Gastrocnemius medialis (tissue), 4 donors: ENCODE measurements at regions not wholly inside any gene's neighbourhood (a gene's known extent, or its start where the extent isn't known, plus 50 kb on each side); places are given as distances from the start of the nearest gene placed in this dataset.

ENCODE experiments used
- ATAC-seq, 2 donors: fragments of 150-250 bp; one replicate each; pipeline ENCODE4 v1.9.1; 2016
- DNase-seq, 2 donors: peaks; one replicate each; pipeline ENCODE4 v3.0.0-alpha.2; 2019
- H3K27ac ChIP-seq, 4 donors: fragments of 200-600 bp; sonication (generic); 1 replicate in 1 of 4; 2 replicates in 3 of 4; pipeline ENCODE4 v1.5.1; 2016 to 2018; ENCODE audit warnings: mild to moderate bottlenecking in 2 of 4, moderate library complexity in 1 of 4
- H3K27me3 ChIP-seq, 3 donors: fragments of 200-600 bp; sonication (generic) in 2 of 3; 1 replicate in 1 of 3; 2 replicates in 2 of 3; pipeline versions ENCODE4 v1.5.1 to v1.6.0; 2016 to 2019; ENCODE audit warnings: mild to moderate bottlenecking in 1 of 3, moderate library complexity in 1 of 3
- H3K36me3 ChIP-seq, 2 donors: fragments of 200-600 bp; sonication (generic) in 1 of 2; one replicate each; pipeline ENCODE4 v1.5.1; 2017 to 2018
- H3K4me1 ChIP-seq, 2 donors: fragments of 200-600 bp; sonication (generic) in 1 of 2; one replicate each; pipeline ENCODE4 v1.5.1; 2016 to 2017; ENCODE audit warnings: mild to moderate bottlenecking in 2 of 2
- H3K4me3 ChIP-seq, 4 donors: fragments of 200-600 bp; sonication (generic) in 3 of 4; 1 replicate in 1 of 4; 2 replicates in 3 of 4; pipeline ENCODE4 v1.5.1; 2016 to 2019; ENCODE audit warnings: mild to moderate bottlenecking in 2 of 4
- H3K9me3 ChIP-seq, 3 donors: fragments of 200-600 bp; sonication (generic) in 2 of 3; 1 replicate in 1 of 3; 2 replicates in 2 of 3; pipeline ENCODE4 v1.5.1; 2016 to 2019
- POLR2A ChIP-seq, 2 donors: fragments of 450-650 bp; IDR thresholded peaks; one replicate each; pipeline ENCODE4 v1.6.1; 2017; ENCODE audit warnings: antibody characterized with exemption in 2 of 2, mild to moderate bottlenecking in 2 of 2, moderate library complexity in 2 of 2
- in situ Hi-C, 4 donors: fragments of 200-750 bp; cut with MboI; loops; one replicate each; pipeline versions ENCODE4 v1.15.0 to v1.8.0; 2017; ENCODE audit warnings: low sequenced_read_pairs in 4 of 4
- intact Hi-C: fragments of 100-400 bp; cut with DNase I; formaldehyde crosslinking; loops from one replicate; pipeline ENCODE4 v1.15.1; 2023; ENCODE audit warnings: low total_unique reads

DNA sequence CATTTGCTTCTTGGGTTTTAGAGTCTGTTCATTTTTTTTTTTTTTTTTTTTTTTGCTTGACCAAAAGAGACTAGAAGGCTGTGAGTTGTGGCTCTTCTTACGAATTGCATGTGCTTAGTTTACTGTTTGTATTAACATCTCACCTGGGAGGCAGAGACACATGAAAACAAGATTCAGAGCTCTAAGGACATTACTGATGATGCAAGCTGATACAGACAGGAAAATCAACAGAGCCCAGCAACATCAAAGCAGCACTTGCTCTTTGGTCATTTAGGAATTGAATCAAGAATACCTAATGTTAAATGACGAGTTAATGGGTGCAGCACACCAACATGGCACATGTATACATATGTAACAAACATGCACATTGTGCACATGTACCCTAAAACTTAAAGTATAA lies 55.7 kb upstream of the HS3ST5 start:
- in situ Hi-C loops (no loop called here), intact Hi-C loops (no loop called here)
- no peaks in the 10 kb centered on the region for H3K9me3 ChIP-seq
- ATAC-seq (no peak), DNase-seq (no peak)
- H3K36me3 ChIP-seq: no peaks in the 10 kb centered on the region
- H3K27ac ChIP-seq: no peak overlapping the region
- no peaks in the 10 kb centered on the region for H3K27me3 ChIP-seq
- H3K4me1 ChIP-seq: no peaks in the 10 kb centered on the region
- no peak overlapping the region for H3K4me3 ChIP-seq
- TF ChIP-seq POLR2A (IDR thresholded peaks at IDR 0.05): no peak
